Neuron (in vitro differentiated cells): ENCODE measurements at regions not wholly inside any gene's neighbourhood (a gene's known extent, or its start where the extent isn't known, plus 50 kb on each side); places are given as distances from the start of the nearest gene placed in this dataset.

ENCODE experiments used
- H2AFZ ChIP-seq: one replicate; pipeline ENCODE4 v1.6.1; 2013; ENCODE audit warnings: low read depth, mild to moderate bottlenecking, inconsistent platforms, low read length, moderate library complexity
- H3K27me3 ChIP-seq: one replicate; pipeline ENCODE4 v1.6.1; 2013; ENCODE audit warnings: low read length; ENCODE audit not compliant: insufficient read depth
- H3K36me3 ChIP-seq: one replicate; pipeline ENCODE4 v1.6.1; 2013; ENCODE audit warnings: low read length; ENCODE audit not compliant: insufficient read depth
- H3K4me1 ChIP-seq: one replicate; pipeline ENCODE4 v1.6.1; 2013; ENCODE audit warnings: low read length; ENCODE audit not compliant: insufficient read depth
- H3K4me3 ChIP-seq: 2 replicates; pipeline ENCODE4 v1.5.1; 2013; ENCODE audit warnings: mild to moderate bottlenecking, low read length, moderate library complexity
- H3K9me3 ChIP-seq: one replicate; pipeline ENCODE4 v1.6.1; 2013; ENCODE audit warnings: low read length

- H2AFZ ChIP-seq = no peak overlapping the region
- no peak overlapping the region for H3K4me3 ChIP-seq
- no peaks in the 10 kb centered on the region for H3K36me3 ChIP-seq
- no peaks in the 10 kb centered on the region for H3K4me1 ChIP-seq
- H3K9me3 ChIP-seq = no peaks in the 10 kb centered on the region
- H3K27me3 ChIP-seq = no peaks in the 10 kb centered on the region
Measured at GRCh38 chr7:136807598-136807997, 60.9 kb upstream of the CHRM2 start.

- Histone ChIP-seq H3K4me1 (no peaks in the 10 kb centered on the region), H3K9me3 (no peaks in the 10 kb centered on the region), H3K36me3 (no peaks in the 10 kb centered on the region), H3K27me3 (no peaks in the 10 kb centered on the region), H2AFZ (no peak overlapping the region), H3K4me3 (no peak overlapping the region)
Measured at GRCh38 chr7:136803028-136803427, 65.4 kb upstream of the CHRM2 start.

- Histone ChIP-seq H2AFZ (no peak overlapping the region), H3K9me3 (no peaks in the 10 kb centered on the region), H3K4me3 (no peak overlapping the region), H3K27me3 (no peaks in the 10 kb centered on the region), H3K36me3 (no peaks in the 10 kb centered on the region), H3K4me1 (no peaks in the 10 kb centered on the region)
Measured at GRCh38 chr7:136783934-136784333, 84.5 kb upstream of the CHRM2 start.

- Histone ChIP-seq H3K9me3 (no peaks in the 10 kb centered on the region), H2AFZ (no peak overlapping the region), H3K4me1 (no peaks in the 10 kb centered on the region), H3K36me3 (no peaks in the 10 kb centered on the region), H3K4me3 (no peak overlapping the region), H3K27me3 (no peaks in the 10 kb centered on the region)
Measured at GRCh38 chr7:136741941-136742340, 126.5 kb upstream of the CHRM2 start.

- Histone ChIP-seq H3K4me3 (no peak overlapping the region), H3K4me1 (no peaks in the 10 kb centered on the region), H3K27me3 (no peaks in the 10 kb centered on the region), H2AFZ (no peak overlapping the region), H3K9me3 (no peaks in the 10 kb centered on the region), H3K36me3 (no peaks in the 10 kb centered on the region)
Measured at GRCh38 chr7:136728945-136729344, 139.5 kb upstream of the CHRM2 start.

GRCh38 chr7:136726460-136726859 lies 142.0 kb upstream of the CHRM2 start:
- H3K27me3 ChIP-seq = no peaks in the 10 kb centered on the region
- no peaks in the 10 kb centered on the region for H3K9me3 ChIP-seq
- H2AFZ ChIP-seq = no peak overlapping the region
- H3K36me3 ChIP-seq = no peaks in the 10 kb centered on the region
- no peak overlapping the region for H3K4me3 ChIP-seq
- no peaks in the 10 kb centered on the region for H3K4me1 ChIP-seq

- Histone ChIP-seq H3K4me3 (no peak overlapping the region), H2AFZ (no peak overlapping the region), H3K27me3 (no peaks in the 10 kb centered on the region)
Measured at GRCh38 chr7:136717910-136718557, 150.4 kb upstream of the CHRM2 start.

GRCh38 chr7:136714062-136714461 lies 154.4 kb upstream of the CHRM2 start:
- H3K36me3 ChIP-seq = no peaks in the 10 kb centered on the region
- H3K9me3 ChIP-seq = no peaks in the 10 kb centered on the region
- H3K27me3 ChIP-seq = no peaks in the 10 kb centered on the region
- no peak overlapping the region for H3K4me3 ChIP-seq
- H3K4me1 ChIP-seq = no peaks in the 10 kb centered on the region
- H2AFZ ChIP-seq = no peak overlapping the region

More at GRCh38 chr7:136717910-136718557, 150.4 kb upstream of the CHRM2 start:
- H3K9me3 ChIP-seq = no peaks in the 10 kb centered on the region
- H3K36me3 ChIP-seq = no peaks in the 10 kb centered on the region
- H3K4me1 ChIP-seq = no peaks in the 10 kb centered on the region

- no peaks in the 10 kb centered on the region for H3K27me3 ChIP-seq
- H3K36me3 ChIP-seq = no peaks in the 10 kb centered on the region
- no peaks in the 10 kb centered on the region for H3K4me1 ChIP-seq
- no peak overlapping the region for H3K4me3 ChIP-seq
- H2AFZ ChIP-seq = no peak overlapping the region
- no peaks in the 10 kb centered on the region for H3K9me3 ChIP-seq
Measured at GRCh38 chr7:136710751-136711150, 157.7 kb upstream of the CHRM2 start.

- Histone ChIP-seq H2AFZ (no peak overlapping the region), H3K9me3 (no peaks in the 10 kb centered on the region), H3K36me3 (no peaks in the 10 kb centered on the region), H3K4me1 (no peaks in the 10 kb centered on the region), H3K4me3 (no peak overlapping the region), H3K27me3 (no peaks in the 10 kb centered on the region)
Measured at GRCh38 chr7:136709876-136710275, 158.6 kb upstream of the CHRM2 start.

- no peaks in the 10 kb centered on the region for H3K9me3 ChIP-seq
- no peak overlapping the region for H3K4me3 ChIP-seq
- H3K27me3 ChIP-seq = no peaks in the 10 kb centered on the region
- no peaks in the 10 kb centered on the region for H3K36me3 ChIP-seq
- H2AFZ ChIP-seq = no peak overlapping the region
- H3K4me1 ChIP-seq = no peaks in the 10 kb centered on the region
Measured at GRCh38 chr7:136702913-136703312, 165.5 kb upstream of the CHRM2 start.

GRCh38 chr7:136698977-136699376 lies 169.5 kb upstream of the CHRM2 start:
- Histone ChIP-seq H3K4me1 (no peaks in the 10 kb centered on the region), H2AFZ (no peak overlapping the region), H3K4me3 (no peak overlapping the region), H3K36me3 (no peaks in the 10 kb centered on the region), H3K27me3 (no peaks in the 10 kb centered on the region), H3K9me3 (no peaks in the 10 kb centered on the region)

- Histone ChIP-seq H3K4me3 (no peak overlapping the region), H2AFZ (no peak overlapping the region), H3K9me3 (no peaks in the 10 kb centered on the region), H3K27me3 (no peaks in the 10 kb centered on the region), H3K4me1 (no peaks in the 10 kb centered on the region), H3K36me3 (no peaks in the 10 kb centered on the region)
Measured at GRCh38 chr7:136698231-136698630, 170.2 kb upstream of the CHRM2 start.

- no peak overlapping the region for H2AFZ ChIP-seq
- H3K27me3 ChIP-seq = no peaks in the 10 kb centered on the region
Measured at GRCh38 chr7:136697271-136697670, 171.2 kb upstream of the CHRM2 start.

More at GRCh38 chr7:136697271-136697670, 171.2 kb upstream of the CHRM2 start:
- H3K36me3 ChIP-seq = no peaks in the 10 kb centered on the region
- H3K9me3 ChIP-seq = no peaks in the 10 kb centered on the region
- H3K4me3 ChIP-seq = no peak overlapping the region
- no peaks in the 10 kb centered on the region for H3K4me1 ChIP-seq
